GM21576 (cell line): ENCODE measurements at regions not wholly inside any gene's neighbourhood (a gene's known extent, or its start where the extent isn't known, plus 50 kb on each side); places are given as distances from the start of the nearest gene placed in this dataset.

Source experiments
- ATAC-seq: cut with Tn5 transposase; IDR thresholded peaks from one replicate; pipeline ENCODE4 v1.9.1; 2021; ENCODE audit warnings: mild to moderate bottlenecking, moderate library complexity; ENCODE audit not compliant: unreplicated experiment

GRCh38 chr3:29215948-29216347 lies 64.9 kb upstream of the RBMS3 start:
- no peak for ATAC-seq

- no peak for ATAC-seq
Measured at GRCh38 chr3:29226706-29227105, 54.2 kb upstream of the RBMS3 start.

- no peak for ATAC-seq
Measured at GRCh38 chr3:29227307-29227706, 53.6 kb upstream of the RBMS3 start.
